ENCODE measurements at regions not wholly inside any gene's neighbourhood (a gene's known extent, or its start where the extent isn't known, plus 50 kb on each side); places are given as distances from the start of the nearest gene placed in this dataset.

GRCh38 chr4:127425851-127426250, 206.9 kb upstream of the INTU start:
- Histone ChIP-seq H3K4me3 (ENCODE audit: low read depth, low read length) (no peak overlapping the region), H3K9me3 (no peaks in the 10 kb centered on the region), H3K27me3 (no peaks in the 10 kb centered on the region), H3K36me3 (no peaks in the 10 kb centered on the region), H3K4me1 (peaks cover 3% of the 10 kb centered on the region; the same call in 1 of the 2 replicates)
- TF ChIP-seq, protein P1, sequence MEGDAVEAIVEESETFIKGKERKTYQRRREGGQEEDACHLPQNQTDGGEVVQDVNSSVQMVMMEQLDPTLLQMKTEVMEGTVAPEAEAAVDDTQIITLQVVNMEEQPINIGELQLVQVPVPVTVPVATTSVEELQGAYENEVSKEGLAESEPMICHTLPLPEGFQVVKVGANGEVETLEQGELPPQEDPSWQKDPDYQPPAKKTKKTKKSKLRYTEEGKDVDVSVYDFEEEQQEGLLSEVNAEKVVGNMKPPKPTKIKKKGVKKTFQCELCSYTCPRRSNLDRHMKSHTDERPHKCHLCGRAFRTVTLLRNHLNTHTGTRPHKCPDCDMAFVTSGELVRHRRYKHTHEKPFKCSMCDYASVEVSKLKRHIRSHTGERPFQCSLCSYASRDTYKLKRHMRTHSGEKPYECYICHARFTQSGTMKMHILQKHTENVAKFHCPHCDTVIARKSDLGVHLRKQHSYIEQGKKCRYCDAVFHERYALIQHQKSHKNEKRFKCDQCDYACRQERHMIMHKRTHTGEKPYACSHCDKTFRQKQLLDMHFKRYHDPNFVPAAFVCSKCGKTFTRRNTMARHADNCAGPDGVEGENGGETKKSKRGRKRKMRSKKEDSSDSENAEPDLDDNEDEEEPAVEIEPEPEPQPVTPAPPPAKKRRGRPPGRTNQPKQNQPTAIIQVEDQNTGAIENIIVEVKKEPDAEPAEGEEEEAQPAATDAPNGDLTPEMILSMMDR (IDR thresholded peaks at IDR 0.05; ENCODE audit: low read depth, low read length), result no peak
- DNase-seq, result no peak

DNA sequence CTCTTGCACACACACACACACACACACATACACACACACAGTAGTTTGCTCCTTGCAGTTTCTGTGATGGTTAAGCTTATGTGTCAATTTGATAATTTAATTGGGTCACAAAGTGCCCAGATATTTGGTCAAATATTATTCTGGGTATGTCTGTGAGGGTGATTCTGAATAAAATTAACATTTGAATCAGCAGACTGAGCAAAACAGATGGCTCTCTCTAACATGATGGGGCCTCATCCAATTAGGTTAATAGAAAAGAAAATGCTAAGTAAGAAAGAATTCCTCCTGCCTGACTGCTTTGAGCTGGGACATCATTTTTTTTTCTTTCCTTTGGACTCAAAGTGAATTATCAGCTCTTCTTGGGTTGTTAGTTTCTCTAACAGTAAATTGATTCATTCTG, 191.2 kb upstream of the INTU start:
- Histone ChIP-seq H3K9me3 (no peaks in the 10 kb centered on the region), H3K27me3 (no peaks in the 10 kb centered on the region), H3K4me1 (no peaks in the 10 kb centered on the region), H3K4me3 (ENCODE audit: low read depth, low read length) (no peak overlapping the region), H3K36me3 (no peaks in the 10 kb centered on the region)
- TF ChIP-seq, protein P1 (IDR thresholded peaks at IDR 0.05; ENCODE audit: low read depth, low read length), result no peak
- no peak for DNase-seq

- Histone ChIP-seq H3K27me3 (no peaks in the 10 kb centered on the region), H3K4me1 (no peaks in the 10 kb centered on the region), H3K4me3 (ENCODE audit: low read depth, low read length) (no peak overlapping the region), H3K9me3 (no peaks in the 10 kb centered on the region), H3K36me3 (no peaks in the 10 kb centered on the region)
- DNase-seq, result no peak
- TF ChIP-seq, protein P1 (IDR thresholded peaks at IDR 0.05; ENCODE audit: low read depth, low read length), result no peak
Observed at GRCh38 chr4:127445471-127445870, 187.3 kb upstream of the INTU start.

DNA sequence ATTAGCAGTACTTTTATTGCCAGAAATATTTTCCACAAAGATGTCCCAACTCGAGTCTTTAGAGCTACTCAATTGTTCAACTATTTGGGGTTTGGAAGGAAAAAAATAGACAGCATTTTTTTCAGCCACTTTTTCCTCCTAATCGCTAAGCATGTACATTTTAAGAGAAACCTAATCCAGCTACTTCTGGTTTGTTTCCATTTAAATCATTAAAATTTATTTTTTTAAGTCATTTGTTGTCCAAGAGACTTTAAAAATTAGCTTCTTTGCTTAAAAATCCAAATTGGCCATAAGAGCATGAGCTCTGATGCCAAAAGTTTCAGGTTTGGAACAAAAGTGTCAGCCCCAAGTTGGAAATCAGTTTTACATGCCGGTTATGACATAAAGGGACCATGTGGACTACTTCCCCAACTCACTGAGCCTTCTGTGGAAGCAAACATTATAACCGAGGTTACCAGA, 186.3 kb upstream of the INTU start:
- Histone ChIP-seq H3K4me3 (ENCODE audit: low read depth, low read length) (no peak overlapping the region), H3K9me3 (no peaks in the 10 kb centered on the region), H3K36me3 (no peaks in the 10 kb centered on the region), H3K4me1 (no peaks in the 10 kb centered on the region), H3K27me3 (no peaks in the 10 kb centered on the region)
- TF ChIP-seq, protein P1 (IDR thresholded peaks at IDR 0.05; ENCODE audit: low read depth, low read length), result no peak
- DNase-seq, result no peak

- no peaks in the 10 kb centered on the region for H3K36me3 ChIP-seq
- H3K27me3 ChIP-seq, result no peaks in the 10 kb centered on the region
- H3K4me1 ChIP-seq, result no peaks in the 10 kb centered on the region
- H3K4me3 ChIP-seq (ENCODE audit: low read depth, low read length), result no peak overlapping the region
- DNase-seq, result no peak
- no peaks in the 10 kb centered on the region for H3K9me3 ChIP-seq
- TF ChIP-seq, protein P1 (IDR thresholded peaks at IDR 0.05; ENCODE audit: low read depth, low read length), result no peak
Observed at GRCh38 chr4:127448986-127449385, 183.8 kb upstream of the INTU start.

- H3K27me3 ChIP-seq, result no peaks in the 10 kb centered on the region
- no peak overlapping the region for H3K4me3 ChIP-seq (ENCODE audit: low read depth, low read length)
- no peaks in the 10 kb centered on the region for H3K9me3 ChIP-seq
- TF ChIP-seq, protein P1 (IDR thresholded peaks at IDR 0.05; ENCODE audit: low read depth, low read length), result no peak
- H3K36me3 ChIP-seq, result no peaks in the 10 kb centered on the region
- H3K4me1 ChIP-seq, result no peaks in the 10 kb centered on the region
- no peak for DNase-seq
Observed at GRCh38 chr4:127449449-127449848, 183.3 kb upstream of the INTU start.

All from BE2C (cell line).